Loucy (cell line): ENCODE measurements at regions not wholly inside any gene's neighbourhood (a gene's known extent, or its start where the extent isn't known, plus 50 kb on each side); places are given as distances from the start of the nearest gene placed in this dataset.

Experiments used
- H2AFZ ChIP-seq: fragments of 200-600 bp; sonication (generic); 2 replicates; pipeline ENCODE4 v1.6.0; 2016; ENCODE audit warnings: antibody characterized with exemption, mild to moderate bottlenecking, low read length, moderate library complexity
- H3F3A ChIP-seq: fragments of 200-600 bp; 2 replicates; pipeline ENCODE4 v1.6.0; 2016; ENCODE audit warnings: antibody characterized with exemption, low read depth, mild to moderate bottlenecking
- H3K27me3 ChIP-seq: fragments of 200-600 bp; sonication (generic); 2 replicates; pipeline ENCODE4 v1.6.1; 2014; ENCODE audit warnings: low read length, mild to moderate bottlenecking; ENCODE audit not compliant: insufficient read depth, poor library complexity, severe bottlenecking
- H3K36me3 ChIP-seq: fragments of 200-600 bp; sonication (generic); 2 replicates; pipeline ENCODE4 v1.6.1; 2016; ENCODE audit warnings: low read length; ENCODE audit not compliant: insufficient read depth
- H3K4me1 ChIP-seq: fragments of 200-600 bp; sonication (generic); 2 replicates; pipeline ENCODE4 v1.5.1; 2014; ENCODE audit warnings: low read length, mild to moderate bottlenecking; ENCODE audit not compliant: insufficient read depth, poor library complexity, severe bottlenecking
- H3K4me2 ChIP-seq: fragments of 200-600 bp; sonication (generic); 2 replicates; pipeline ENCODE4 v1.6.0; 2014; ENCODE audit warnings: antibody characterized with exemption, low read length, low read depth, mild to moderate bottlenecking; ENCODE audit not compliant: poor library complexity, severe bottlenecking
- H3K4me3 ChIP-seq: fragments of 200-600 bp; sonication (generic); 2 replicates; pipeline ENCODE4 v1.5.1; 2014; ENCODE audit warnings: low read length, mild to moderate bottlenecking, mixed read lengths; ENCODE audit not compliant: poor library complexity, severe bottlenecking
- H3K79me2 ChIP-seq: fragments of 200-600 bp; sonication (generic); 2 replicates; pipeline ENCODE4 v1.6.1; 2014; ENCODE audit warnings: low read length; ENCODE audit not compliant: insufficient read depth
- H3K9ac ChIP-seq: fragments of 200-600 bp; sonication (generic); 2 replicates; pipeline ENCODE4 v1.6.0; 2014; ENCODE audit warnings: mild to moderate bottlenecking, low read depth, low read length, moderate library complexity; ENCODE audit not compliant: poor library complexity, severe bottlenecking
- H3K9me2 ChIP-seq: fragments of 200-600 bp; sonication (generic); replicated peaks from 2 replicates; pipeline ENCODE4 v1.6.1; 2016; ENCODE audit warnings: low read depth, low read length, mixed read lengths
- H3K9me3 ChIP-seq: fragments of 200-600 bp; sonication (generic); 2 replicates; pipeline ENCODE4 v1.6.1; 2014; ENCODE audit warnings: mild to moderate bottlenecking, antibody characterized with exemption, low read length, low read depth; ENCODE audit not compliant: insufficient read depth
- H4K20me1 ChIP-seq: fragments of 200-600 bp; sonication (generic); 2 replicates; pipeline ENCODE4 v1.6.0; 2014; ENCODE audit warnings: antibody characterized with exemption, low read length, mild to moderate bottlenecking; ENCODE audit not compliant: insufficient read depth, poor library complexity, severe bottlenecking
- CTCF ChIP-seq: fragments of 200-600 bp; sonication (generic); conservative IDR thresholded peaks from 2 replicates; pipeline ENCODE4 v1.5.1; 2014; ENCODE audit warnings: mild to moderate bottlenecking, antibody characterized with exemption, low read length
- EZH2phosphoT487 ChIP-seq: fragments of 200-600 bp; IDR thresholded peaks from 2 replicates; pipeline ENCODE4 v1.6.1; 2018; ENCODE audit warnings: antibody characterized with exemption, mild to moderate bottlenecking, moderate library complexity, borderline replicate concordance

- H3K9me3 ChIP-seq, result no peaks in the 10 kb centered on the region
These were observed 260.4 kb downstream of the SLITRK1 start for GRCh38 chr13:83621765-83622421.

GRCh38 chr13:83620530-83621220 lies 261.6 kb downstream of the SLITRK1 start:
- Histone ChIP-seq H3K9me3 (no peaks in the 10 kb centered on the region), H3K4me2 (no peak overlapping the region), H3K4me3 (no peak overlapping the region), H4K20me1 (no peaks in the 10 kb centered on the region), H3F3A (no peaks in the 10 kb centered on the region), H3K4me1 (no peaks in the 10 kb centered on the region), H3K36me3 (no peaks in the 10 kb centered on the region), H3K9me2 (no peaks in the 10 kb centered on the region), H3K9ac (no peak overlapping the region), H3K27me3 (no peaks in the 10 kb centered on the region), H3K79me2 (no peaks in the 10 kb centered on the region), H2AFZ (no peak overlapping the region)
- TF ChIP-seq EZH2phosphoT487, result no peak
- no peak for TF ChIP-seq CTCF

More at GRCh38 chr13:83621765-83622421, 260.4 kb downstream of the SLITRK1 start:
- Histone ChIP-seq H3K9ac (no peak overlapping the region), H3K4me1 (no peaks in the 10 kb centered on the region), H3K36me3 (no peaks in the 10 kb centered on the region), H3K79me2 (no peaks in the 10 kb centered on the region), H2AFZ (no peak overlapping the region), H4K20me1 (no peaks in the 10 kb centered on the region), H3F3A (no peaks in the 10 kb centered on the region), H3K27me3 (no peaks in the 10 kb centered on the region), H3K9me2 (no peaks in the 10 kb centered on the region), H3K4me3 (no peak overlapping the region), H3K4me2 (no peak overlapping the region)
- TF ChIP-seq CTCF, result no peak
- no peak for TF ChIP-seq EZH2phosphoT487

GRCh38 chr13:83618966-83619365 lies 263.3 kb downstream of the SLITRK1 start:
- H2AFZ ChIP-seq, result no peak overlapping the region
- no peak overlapping the region for H3K4me2 ChIP-seq
- H3K4me1 ChIP-seq, result no peaks in the 10 kb centered on the region
- no peaks in the 10 kb centered on the region for H3K27me3 ChIP-seq
- H3K36me3 ChIP-seq, result no peaks in the 10 kb centered on the region
- no peaks in the 10 kb centered on the region for H3K9me2 ChIP-seq
- H3F3A ChIP-seq, result no peaks in the 10 kb centered on the region
- no peaks in the 10 kb centered on the region for H3K9me3 ChIP-seq
- no peaks in the 10 kb centered on the region for H3K79me2 ChIP-seq
- H4K20me1 ChIP-seq, result no peaks in the 10 kb centered on the region
- no peak overlapping the region for H3K4me3 ChIP-seq
- H3K9ac ChIP-seq, result no peak overlapping the region
- TF ChIP-seq EZH2phosphoT487 (no peak), CTCF (no peak)
